ENCODE measurements at regions not wholly inside any gene's neighbourhood (a gene's known extent, or its start where the extent isn't known, plus 50 kb on each side); places are given as distances from the start of the nearest gene placed in this dataset.

DNA sequence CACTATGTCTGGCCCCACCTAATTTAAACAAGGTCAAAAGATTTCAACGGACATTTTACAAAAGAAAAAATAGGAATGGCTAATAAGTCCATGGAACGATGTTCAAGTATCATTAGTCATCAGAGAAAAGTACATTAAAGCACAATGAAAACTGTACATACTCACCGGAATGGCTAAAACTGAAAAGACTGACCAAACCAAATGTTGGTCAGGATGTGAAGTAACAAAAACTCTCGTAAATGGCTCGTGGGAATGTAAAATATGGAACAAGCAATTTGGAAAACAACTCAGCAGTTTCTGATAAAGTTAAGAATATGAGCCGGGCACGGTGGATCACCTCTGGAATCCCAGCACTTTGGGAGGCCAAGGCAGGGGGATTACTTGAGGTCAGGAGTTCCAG lies 65.7 kb upstream of the PARD3 start:
- POLR2A ChIA-PET: no interaction called here
- Histone ChIP-seq H3K27ac (ENCODE audit: low read depth, low read length) (no peak overlapping the region), H3K27me3 (ENCODE audit: insufficient read depth, low read length) (no peaks in the 10 kb centered on the region), H3K4me3 (replicated peaks in 1 of 2; ENCODE audit: low read depth in 1 of 2, low read length in 2 of 2) (no peak overlapping the region), H3K4me2 (ENCODE audit: low read length) (no peak overlapping the region), H3K9me3 (ENCODE audit: control insufficient read depth in 1 of 2, insufficient read depth in 1 of 2, low read depth in 1 of 2, low read length in 2 of 2) (no peaks in the 10 kb centered on the region), H3K79me2 (ENCODE audit: insufficient read depth, low read length) (no peaks in the 10 kb centered on the region), H3K9me2 (ENCODE audit: insufficient read depth) (no peaks in the 10 kb centered on the region), H2AFZ (ENCODE audit: low read depth, low read length, poor library complexity, severe bottlenecking) (no peak overlapping the region), H3K4me1 (ENCODE audit: control insufficient read depth in 1 of 2, insufficient read depth in 2 of 2, low read length in 2 of 2) (peaks cover 0 to under 1% of the 10 kb centered on the region in 2 experiments; a peak in 1 of 4 replicates), H3K9ac (ENCODE audit: low read length) (no peak overlapping the region), H3K36me3 (ENCODE audit: control insufficient read depth in 1 of 2, insufficient read depth in 2 of 2, low read length in 2 of 2) (no peaks in the 10 kb centered on the region), H4K20me1 (ENCODE audit: insufficient read depth) (no peaks in the 10 kb centered on the region)
- intact Hi-C loops (cut with micrococcal nuclease): no loop called here
- no peak for ATAC-seq
- CTCF ChIA-PET: no interaction called here
- BruUV-seq (replicated peaks): no TSS peak
- TF ChIP-seq ELF1 (IDR thresholded peaks at IDR 0.05; ENCODE audit: borderline replicate concordance, low read depth) (no peak), ZNF274 (IDR thresholded peaks at IDR 0.05; ENCODE audit: low read depth, low read length) (no peak), SIN3A (IDR thresholded peaks at IDR 0.05; ENCODE audit: low read depth) (no peak), CEBPB (IDR thresholded peaks at IDR 0.05; ENCODE audit: low read depth) (no peak), POLR2AphosphoS5 (IDR thresholded peaks at IDR 0.05; ENCODE audit: low read depth, low read length) (no peak), EZH2 (IDR thresholded peaks at IDR 0.05) (no peak), ZBTB33 (IDR thresholded peaks at IDR 0.05; ENCODE audit: extremely low read depth, insufficient replicate concordance, low read length) (no peak), TCF7L2 (IDR thresholded peaks at IDR 0.05; ENCODE audit: borderline replicate concordance, extremely low read depth, insufficient read depth, insufficient read length) (no peak), YY1 (IDR thresholded peaks at IDR 0.05; ENCODE audit: extremely low read depth, insufficient replicate concordance, low read depth, low read length) (no peak), SRF (IDR thresholded peaks at IDR 0.05; ENCODE audit: low read depth) (no peak), FOSL1 (IDR thresholded peaks at IDR 0.05; ENCODE audit: low read depth) (no peak), EZH2phosphoT487 (IDR thresholded peaks at IDR 0.05; ENCODE audit: borderline replicate concordance) (no peak), MAX (IDR thresholded peaks at IDR 0.05) (no peak), EGR1 (IDR thresholded peaks at IDR 0.05; ENCODE audit: low read depth) (no peak)
- TF ChIP-seq, protein P1, sequence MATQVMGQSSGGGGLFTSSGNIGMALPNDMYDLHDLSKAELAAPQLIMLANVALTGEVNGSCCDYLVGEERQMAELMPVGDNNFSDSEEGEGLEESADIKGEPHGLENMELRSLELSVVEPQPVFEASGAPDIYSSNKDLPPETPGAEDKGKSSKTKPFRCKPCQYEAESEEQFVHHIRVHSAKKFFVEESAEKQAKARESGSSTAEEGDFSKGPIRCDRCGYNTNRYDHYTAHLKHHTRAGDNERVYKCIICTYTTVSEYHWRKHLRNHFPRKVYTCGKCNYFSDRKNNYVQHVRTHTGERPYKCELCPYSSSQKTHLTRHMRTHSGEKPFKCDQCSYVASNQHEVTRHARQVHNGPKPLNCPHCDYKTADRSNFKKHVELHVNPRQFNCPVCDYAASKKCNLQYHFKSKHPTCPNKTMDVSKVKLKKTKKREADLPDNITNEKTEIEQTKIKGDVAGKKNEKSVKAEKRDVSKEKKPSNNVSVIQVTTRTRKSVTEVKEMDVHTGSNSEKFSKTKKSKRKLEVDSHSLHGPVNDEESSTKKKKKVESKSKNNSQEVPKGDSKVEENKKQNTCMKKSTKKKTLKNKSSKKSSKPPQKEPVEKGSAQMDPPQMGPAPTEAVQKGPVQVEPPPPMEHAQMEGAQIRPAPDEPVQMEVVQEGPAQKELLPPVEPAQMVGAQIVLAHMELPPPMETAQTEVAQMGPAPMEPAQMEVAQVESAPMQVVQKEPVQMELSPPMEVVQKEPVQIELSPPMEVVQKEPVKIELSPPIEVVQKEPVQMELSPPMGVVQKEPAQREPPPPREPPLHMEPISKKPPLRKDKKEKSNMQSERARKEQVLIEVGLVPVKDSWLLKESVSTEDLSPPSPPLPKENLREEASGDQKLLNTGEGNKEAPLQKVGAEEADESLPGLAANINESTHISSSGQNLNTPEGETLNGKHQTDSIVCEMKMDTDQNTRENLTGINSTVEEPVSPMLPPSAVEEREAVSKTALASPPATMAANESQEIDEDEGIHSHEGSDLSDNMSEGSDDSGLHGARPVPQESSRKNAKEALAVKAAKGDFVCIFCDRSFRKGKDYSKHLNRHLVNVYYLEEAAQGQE (IDR thresholded peaks at IDR 0.05; ENCODE audit: low read depth): no peak
- TF ChIP-seq, protein P2, sequence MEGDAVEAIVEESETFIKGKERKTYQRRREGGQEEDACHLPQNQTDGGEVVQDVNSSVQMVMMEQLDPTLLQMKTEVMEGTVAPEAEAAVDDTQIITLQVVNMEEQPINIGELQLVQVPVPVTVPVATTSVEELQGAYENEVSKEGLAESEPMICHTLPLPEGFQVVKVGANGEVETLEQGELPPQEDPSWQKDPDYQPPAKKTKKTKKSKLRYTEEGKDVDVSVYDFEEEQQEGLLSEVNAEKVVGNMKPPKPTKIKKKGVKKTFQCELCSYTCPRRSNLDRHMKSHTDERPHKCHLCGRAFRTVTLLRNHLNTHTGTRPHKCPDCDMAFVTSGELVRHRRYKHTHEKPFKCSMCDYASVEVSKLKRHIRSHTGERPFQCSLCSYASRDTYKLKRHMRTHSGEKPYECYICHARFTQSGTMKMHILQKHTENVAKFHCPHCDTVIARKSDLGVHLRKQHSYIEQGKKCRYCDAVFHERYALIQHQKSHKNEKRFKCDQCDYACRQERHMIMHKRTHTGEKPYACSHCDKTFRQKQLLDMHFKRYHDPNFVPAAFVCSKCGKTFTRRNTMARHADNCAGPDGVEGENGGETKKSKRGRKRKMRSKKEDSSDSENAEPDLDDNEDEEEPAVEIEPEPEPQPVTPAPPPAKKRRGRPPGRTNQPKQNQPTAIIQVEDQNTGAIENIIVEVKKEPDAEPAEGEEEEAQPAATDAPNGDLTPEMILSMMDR (IDR thresholded peaks at IDR 0.05 in 2 of 3, conservative IDR thresholded peaks at IDR 0.05 in 1 of 3; ENCODE audit: borderline replicate concordance in 1 of 3, insufficient read depth in 1 of 3, low read depth in 2 of 3, low read length in 2 of 3): no peak
- RAD21 ChIA-PET (ENCODE audit: low non-redundant PET in 1 of 2, low total read pairs in 2 of 2, uncharacterized antibody in 2 of 2, unreplicated experiment in 2 of 2): no interaction called here
- DNase-seq (ENCODE audit: low read depth, low spot score): no peak
